ENCODE measurements at regions not wholly inside any gene's neighbourhood (a gene's known extent, or its start where the extent isn't known, plus 50 kb on each side); places are given as distances from the start of the nearest gene placed in this dataset.

GRCh38 chr3:139751789-139752188 is 74.0 kb upstream of the NMNAT3 start:
- DNase-seq (ENCODE audit: extremely low read depth in 1 of 11, low read depth in 9 of 11, low spot score in 4 of 11): no peak

GRCh38 chr3:139746481-139746880 is 68.7 kb upstream of the NMNAT3 start:
- DNase-seq (ENCODE audit: extremely low read depth in 1 of 11, low read depth in 9 of 11, low spot score in 4 of 11): no peak

- no peak for DNase-seq (ENCODE audit: extremely low read depth in 1 of 11, low read depth in 9 of 11, low spot score in 4 of 11)
Observed at GRCh38 chr3:139745831-139746230, 68.1 kb upstream of the NMNAT3 start.

GRCh38 chr3:139738697-139739096 is 60.9 kb upstream of the NMNAT3 start:
- no peak for DNase-seq (ENCODE audit: extremely low read depth in 1 of 11, low read depth in 9 of 11, low spot score in 4 of 11)

GRCh38 chr3:139737682-139738361 is 60.0 kb upstream of the NMNAT3 start:
- DNase-seq (ENCODE audit: extremely low read depth in 1 of 11, low read depth in 9 of 11, low spot score in 4 of 11): no peak

GRCh38 chr3:139735191-139735590 is 57.4 kb upstream of the NMNAT3 start:
- DNase-seq (ENCODE audit: extremely low read depth in 1 of 11, low read depth in 9 of 11, low spot score in 4 of 11): no peak

GRCh38 chr3:139732729-139733128 is 55.0 kb upstream of the NMNAT3 start:
- DNase-seq (ENCODE audit: extremely low read depth in 1 of 11, low read depth in 9 of 11, low spot score in 4 of 11): no peak

- no peak for DNase-seq (ENCODE audit: extremely low read depth in 1 of 11, low read depth in 9 of 11, low spot score in 4 of 11)
Observed at GRCh38 chr3:139729300-139729699, 51.5 kb upstream of the NMNAT3 start.

- DNase-seq (ENCODE audit: extremely low read depth in 1 of 11, low read depth in 9 of 11, low spot score in 4 of 11): no peak
Observed at GRCh38 chr3:139728414-139728813, 50.6 kb upstream of the NMNAT3 start.
